H9 (cell line): ENCODE measurements at regions not wholly inside any gene's neighbourhood (a gene's known extent, or its start where the extent isn't known, plus 50 kb on each side); places are given as distances from the start of the nearest gene placed in this dataset.

Experiments
- DNase-seq: peaks from one replicate; pipeline ENCODE4 v3.0.0-alpha.2; 2017
- H2AFZ ChIP-seq: one replicate; pipeline ENCODE4 v1.6.1; 2013; ENCODE audit warnings: mild to moderate bottlenecking, low read length, control low read depth, moderate library complexity
- H2AK5ac ChIP-seq: 2 replicates; pipeline ENCODE4 v1.6.1; 2013; ENCODE audit warnings: low read length, control low read depth, mixed read lengths; ENCODE audit not compliant: insufficient read length
- H2BK120ac ChIP-seq: one replicate; pipeline ENCODE4 v1.6.1; 2013; ENCODE audit warnings: low read depth, mild to moderate bottlenecking, low read length, control low read depth, inconsistent platforms; ENCODE audit not compliant: poor library complexity, severe bottlenecking
- H2BK12ac ChIP-seq: 2 replicates; pipeline ENCODE4 v1.6.1; 2013; ENCODE audit warnings: low read length, control low read depth, mixed read lengths, low read depth; ENCODE audit not compliant: insufficient read length
- H2BK15ac ChIP-seq: 2 replicates; pipeline ENCODE4 v1.6.1; 2013; ENCODE audit warnings: low read depth, low read length, control low read depth
- H2BK20ac ChIP-seq: one replicate; pipeline ENCODE4 v1.6.1; 2013; ENCODE audit warnings: low read depth, mild to moderate bottlenecking, low read length, control low read depth, inconsistent platforms; ENCODE audit not compliant: poor library complexity, severe bottlenecking
- H2BK5ac ChIP-seq: 2 replicates; pipeline ENCODE4 v1.6.1; 2013; ENCODE audit warnings: low read length, control low read depth, mixed read lengths; ENCODE audit not compliant: insufficient read length
- H3K14ac ChIP-seq: 2 replicates; pipeline ENCODE4 v1.6.1; 2013; ENCODE audit warnings: low read length, control low read depth; ENCODE audit not compliant: insufficient read depth
- H3K18ac ChIP-seq: 2 replicates; pipeline ENCODE4 v1.6.1; 2013; ENCODE audit warnings: low read depth, mild to moderate bottlenecking, mixed read lengths, low read length, control low read depth; ENCODE audit not compliant: insufficient read length
- H3K23ac ChIP-seq: 2 replicates; pipeline ENCODE4 v1.6.1; 2013; ENCODE audit warnings: low read length, control low read depth, mixed read lengths, low read depth; ENCODE audit not compliant: insufficient read length
- H3K23me2 ChIP-seq: 2 replicates; pipeline ENCODE4 v1.6.1; 2013; ENCODE audit warnings: low read depth, mild to moderate bottlenecking, mixed read lengths, low read length, control low read depth; ENCODE audit not compliant: insufficient read length, poor library complexity, severe bottlenecking
- H3K27ac ChIP-seq: 2 replicates; pipeline ENCODE4 v1.5.1; 2013; ENCODE audit warnings: low read length, control low read depth, mixed read lengths, low read depth; ENCODE audit not compliant: insufficient read length
- H3K27me3 ChIP-seq: 2 replicates; pipeline ENCODE4 v1.6.1; 2013; ENCODE audit warnings: low read length, control low read depth, inconsistent platforms; ENCODE audit not compliant: insufficient read depth
- H3K4ac ChIP-seq: 2 replicates; pipeline ENCODE4 v1.6.1; 2013; ENCODE audit warnings: low read depth, mild to moderate bottlenecking, control low read depth, inconsistent platforms, low read length, moderate library complexity
- H3K4me1 ChIP-seq: 2 replicates; pipeline ENCODE4 v1.6.1; 2013; ENCODE audit warnings: low read length, control low read depth, inconsistent platforms; ENCODE audit not compliant: insufficient read depth
- H3K4me2 ChIP-seq: 2 replicates; pipeline ENCODE4 v1.6.1; 2013; ENCODE audit warnings: low read length, control low read depth, mixed read lengths; ENCODE audit not compliant: insufficient read length, insufficient read depth
- H3K56ac ChIP-seq: 2 replicates; pipeline ENCODE4 v1.6.1; 2013; ENCODE audit warnings: low read depth, mild to moderate bottlenecking, mixed read lengths, low read length, control low read depth; ENCODE audit not compliant: insufficient read length
- H3K79me1 ChIP-seq: 2 replicates; pipeline ENCODE4 v1.6.1; 2013; ENCODE audit warnings: low read depth, mild to moderate bottlenecking, moderate library complexity, low read length, control low read depth, inconsistent platforms; ENCODE audit not compliant: insufficient read depth, poor library complexity, severe bottlenecking
- H3K79me2 ChIP-seq: 2 replicates; pipeline ENCODE4 v1.6.1; 2013; ENCODE audit warnings: low read length, control low read depth, inconsistent platforms; ENCODE audit not compliant: insufficient read depth
- H3K9ac ChIP-seq: 2 replicates; pipeline ENCODE4 v1.6.1; 2013; ENCODE audit warnings: low read length, control low read depth, mixed read lengths; ENCODE audit not compliant: insufficient read length; ENCODE audit errors: extremely low read depth
- H3K9me3 ChIP-seq: one replicate; pipeline ENCODE4 v1.6.1; 2013; ENCODE audit warnings: low read depth, low read length, inconsistent platforms; ENCODE audit not compliant: control insufficient read depth
- H3T11ph ChIP-seq: one replicate; pipeline ENCODE4 v1.6.1; 2013; ENCODE audit warnings: mild to moderate bottlenecking, low read length, control low read depth, inconsistent platforms
- H4K20me1 ChIP-seq: one replicate; pipeline ENCODE4 v1.6.1; 2013; ENCODE audit not compliant: control insufficient read depth, insufficient read length, insufficient read depth
- H4K5ac ChIP-seq: 2 replicates; pipeline ENCODE4 v1.6.1; 2013; ENCODE audit warnings: low read depth, mild to moderate bottlenecking, mixed read lengths, low read length, control low read depth; ENCODE audit not compliant: insufficient read length
- H4K8ac ChIP-seq: replicated peaks from 2 replicates; pipeline ENCODE4 v1.6.1; 2013; ENCODE audit warnings: low read length, control low read depth, mixed read lengths, low read depth; ENCODE audit not compliant: insufficient read length
- H4K91ac ChIP-seq: 2 replicates; pipeline ENCODE4 v1.6.1; 2013; ENCODE audit warnings: low read depth, mild to moderate bottlenecking, moderate library complexity, mixed read lengths, low read length, control low read depth; ENCODE audit not compliant: insufficient read length
- H3K27ac Mint-ChIP-seq, 3 experiments: 2 replicates in 2 of 3; 3 replicates in 1 of 3; pipeline ENCODE4 v1.8.0; 2020 to 2021; ENCODE audit warnings: mixed read lengths in 3 of 3, mild to moderate bottlenecking in 1 of 3, moderate library complexity in 1 of 3
- H3K27me3 Mint-ChIP-seq: 2 replicates; pipeline ENCODE4 v1.8.0; 2021; ENCODE audit warnings: low read depth, mild to moderate bottlenecking, moderate library complexity, mixed read lengths
- H3K36me3 Mint-ChIP-seq, 3 experiments: 2 replicates in 2 of 3; 3 replicates in 1 of 3; pipeline ENCODE4 v1.8.0; 2020 to 2021; ENCODE audit warnings: low read depth in 3 of 3, mixed read lengths in 3 of 3; ENCODE audit not compliant: insufficient read depth in 1 of 3
- H3K4me1 Mint-ChIP-seq, 2 experiments: 2 replicates each; pipeline ENCODE4 v1.8.0; 2020; ENCODE audit warnings: mixed read lengths in 2 of 2
- H3K4me3 Mint-ChIP-seq, 2 experiments: 2 replicates in 1 of 2; 3 replicates in 1 of 2; pipeline ENCODE4 v1.8.0; 2020 to 2021; ENCODE audit warnings: mild to moderate bottlenecking in 2 of 2, mixed read lengths in 2 of 2, moderate library complexity in 1 of 2
- H3K9me3 Mint-ChIP-seq, 2 experiments: 2 replicates in 1 of 2; 3 replicates in 1 of 2; pipeline ENCODE4 v1.8.0; 2020; ENCODE audit warnings: mild to moderate bottlenecking in 2 of 2, mixed read lengths in 2 of 2, moderate library complexity in 1 of 2
- CTCF ChIP-seq: fragments of 200-600 bp; sonication (generic); conservative IDR thresholded peaks from 3 replicates; pipeline ENCODE4 v1.8.0; 2021; ENCODE audit warnings: antibody characterized with exemption, mild to moderate bottlenecking
- WGBS: extraction: QIAGEN DNeasy Blood & Tissue Kit; methylation state at CpG from one replicate; pipeline ENCODE4 v1.1.7; 2013; ENCODE audit warnings: missing lambda C conversion rate, low lambda C conversion rate, mixed read lengths; ENCODE audit not compliant: insufficient read length; ENCODE audit errors: extremely low coverage; 5-methylcytosine and 5-hydroxymethylcytosine counted together

GRCh38 chr14:22370084-22370847, 218.8 kb downstream of the DAD1 start:
- Histone ChIP-seq H2AFZ (no peak overlapping the region), H3K56ac (no peak overlapping the region), H3K27me3 (no peaks in the 10 kb centered on the region), H3K14ac (no peak overlapping the region), H3T11ph (no peak overlapping the region), H4K91ac (no peak overlapping the region), H3K4ac (no peak overlapping the region), H2BK20ac (no peak overlapping the region), H4K5ac (no peak overlapping the region), H3K23me2 (no peaks in the 10 kb centered on the region), H3K27ac (no peak overlapping the region), H3K9ac (no peak overlapping the region), H3K23ac (no peak overlapping the region), H2BK12ac (no peak overlapping the region), H3K18ac (no peak overlapping the region), H2BK120ac (no peak overlapping the region), H3K79me1 (no peaks in the 10 kb centered on the region), H3K79me2 (no peaks in the 10 kb centered on the region), H2BK5ac (no peak overlapping the region), H2AK5ac (no peak overlapping the region), H4K20me1 (no peaks in the 10 kb centered on the region), H3K4me2 (no peak overlapping the region), H4K8ac (no peak overlapping the region), H2BK15ac (no peak overlapping the region), H3K4me1 (no peaks in the 10 kb centered on the region), H3K9me3 (no peaks in the 10 kb centered on the region)
- TF ChIP-seq CTCF = no peak
- Mint-ChIP-seq H3K4me3 (no peak overlapping the region), H3K27ac (no peak overlapping the region), H3K27me3 (no peaks in the 10 kb centered on the region), H3K4me1 (no peaks in the 10 kb centered on the region), H3K9me3 (peaks cover 3 to 9% of the 10 kb centered on the region in 2 experiments; a peak in 4 of 5 replicates), H3K36me3 (no peaks in the 10 kb centered on the region; a peak in 1 of 7 replicates)
- no peak for DNase-seq
- WGBS = no CpG with 5 or more reads among the region's 2 CpGs
